Hematopoietic multipotent progenitor cell (in vitro differentiated cells): ENCODE measurements at regions not wholly inside any gene's neighbourhood (a gene's known extent, or its start where the extent isn't known, plus 50 kb on each side); places are given as distances from the start of the nearest gene placed in this dataset.
"Not testable (repeated sequence)": the region's sequence is repeated elsewhere in the genome, so short reads cannot be mapped to it uniquely, and the experiment has no call there.

Experiments used
- DNase-seq, 3 donors: peaks; one replicate each; pipeline ENCODE4 v3.0.0-alpha.2; 2011 to 2015; ENCODE audit warnings: low read depth in 2 of 3, low spot score in 2 of 3

- DNase-seq: peak in 1 of 3 donors; percentile 3
These were observed 1087.1 kb upstream of the ALCAM start for GRCh38 chr3:104279617-104280016.

DNA sequence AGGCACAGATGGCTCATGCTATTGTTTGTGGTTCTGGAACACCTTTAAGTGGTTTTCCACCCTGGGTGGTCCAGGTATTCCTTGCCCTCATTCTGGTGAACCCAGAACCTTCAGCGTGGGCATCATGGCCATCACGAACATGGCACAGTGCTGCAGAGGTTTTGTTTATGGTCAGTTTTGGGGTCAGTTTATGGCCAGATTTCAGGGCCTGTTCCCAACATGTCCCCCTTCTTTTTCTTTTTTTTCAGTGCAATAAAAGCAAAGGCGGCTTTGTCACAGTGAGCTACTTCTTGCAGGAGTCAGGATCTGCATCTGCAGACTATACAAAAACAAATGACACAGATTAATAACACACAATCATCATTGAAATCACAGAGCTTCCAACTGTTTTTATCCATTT lies 1085.0 kb upstream of the ALCAM start:
- DNase-seq: no peak

DNA sequence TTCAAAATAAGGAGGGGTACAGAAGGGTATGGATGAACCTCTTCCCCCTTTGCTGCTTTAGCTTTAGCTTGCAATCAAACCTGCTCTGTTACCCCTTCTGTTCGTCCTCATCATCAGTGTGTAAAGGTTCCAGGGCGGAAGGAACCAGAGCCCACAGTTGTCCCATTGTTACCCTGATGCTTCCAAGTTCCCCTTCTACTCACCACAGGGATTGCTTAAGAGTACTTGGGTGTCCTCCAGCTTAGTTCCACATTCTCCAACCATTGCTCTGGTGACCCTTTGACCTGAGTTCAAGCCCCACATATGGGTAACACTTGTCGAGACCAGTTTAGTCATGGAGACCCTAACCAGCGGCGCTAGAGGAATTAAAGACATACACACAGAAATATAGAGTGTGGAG lies 1080.1 kb upstream of the ALCAM start:
- DNase-seq: no peak

DNA sequence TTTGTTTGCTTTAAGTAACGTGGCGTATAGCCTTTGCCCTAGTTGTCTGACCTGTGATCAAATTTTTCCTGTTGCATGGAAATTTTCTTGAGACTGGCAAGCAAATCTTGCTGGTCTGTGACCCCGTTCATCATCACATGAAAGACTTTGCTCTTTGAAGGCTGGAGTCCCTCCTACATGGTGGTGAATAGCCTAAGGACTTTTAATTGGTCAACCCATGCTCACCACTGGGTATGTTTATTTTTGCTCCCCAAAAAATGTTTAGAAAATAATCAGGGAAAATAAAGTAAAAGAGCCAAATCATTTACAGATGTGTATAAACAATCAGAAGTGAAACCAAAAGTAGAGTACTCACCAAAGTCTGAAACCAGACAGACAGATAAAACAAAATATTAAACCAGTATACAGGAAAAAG lies 1075.3 kb upstream of the ALCAM start:
- DNase-seq: no peak

GRCh38 chr3:104291878-104292277 lies 1074.8 kb upstream of the ALCAM start:
- no peak for DNase-seq

DNA sequence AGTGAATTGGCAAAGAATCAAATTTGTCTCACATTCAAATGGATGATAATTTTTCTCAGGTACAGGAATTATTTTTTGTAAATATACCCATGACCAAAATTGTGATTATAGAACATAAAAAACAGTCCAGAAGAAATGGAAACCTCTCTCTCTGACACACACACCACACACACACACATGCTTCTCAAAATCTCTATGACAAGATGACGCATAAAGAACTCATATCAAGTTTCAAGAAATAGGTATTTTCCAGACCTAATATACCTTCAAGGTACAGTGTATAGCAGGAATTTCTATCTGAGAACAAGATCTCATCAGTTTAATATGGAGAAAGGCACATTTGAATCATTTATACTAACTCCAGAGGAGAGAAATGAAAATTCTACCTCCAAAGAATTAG lies 1069.1 kb upstream of the ALCAM start:
- DNase-seq: no peak

DNA sequence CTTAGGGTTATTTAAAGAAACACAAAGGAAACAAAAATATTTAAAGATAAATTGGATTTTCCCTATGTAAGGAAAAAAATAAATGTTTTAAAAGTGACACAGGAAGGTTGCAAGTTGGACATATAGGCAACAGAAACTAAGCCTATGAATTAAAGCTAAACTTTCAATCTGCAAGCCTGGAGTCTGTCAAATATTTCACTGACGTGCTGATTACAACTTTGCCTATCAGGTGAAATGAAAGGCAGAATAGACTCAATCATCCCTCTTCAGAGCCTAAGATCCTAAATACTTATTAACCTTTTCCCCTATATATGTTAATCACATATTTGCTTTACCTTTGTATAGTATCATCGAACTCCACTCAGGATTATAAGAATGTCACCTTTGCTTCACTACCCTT lies 1068.0 kb upstream of the ALCAM start:
- DNase-seq: no peak

DNA sequence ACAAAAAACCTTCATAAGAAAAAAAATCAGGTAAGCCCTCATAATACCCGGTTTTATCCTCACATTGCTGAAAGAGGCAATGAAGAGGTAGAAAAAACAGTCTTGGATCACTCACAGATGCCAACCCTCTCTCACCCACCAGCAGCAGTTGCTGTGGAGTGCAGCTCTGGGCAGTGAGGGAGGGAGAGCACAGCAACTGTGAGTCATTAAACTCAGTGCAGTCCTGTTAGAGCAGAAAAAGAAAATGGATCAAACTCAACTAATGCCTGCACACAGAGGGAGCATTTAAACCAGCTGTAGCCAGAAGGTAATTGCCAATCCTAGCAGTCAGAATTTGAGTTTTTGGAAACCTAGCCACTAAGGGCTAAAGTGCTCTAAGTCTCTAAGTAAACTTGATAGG lies 1050.6 kb upstream of the ALCAM start:
- DNase-seq: no peak

DNA sequence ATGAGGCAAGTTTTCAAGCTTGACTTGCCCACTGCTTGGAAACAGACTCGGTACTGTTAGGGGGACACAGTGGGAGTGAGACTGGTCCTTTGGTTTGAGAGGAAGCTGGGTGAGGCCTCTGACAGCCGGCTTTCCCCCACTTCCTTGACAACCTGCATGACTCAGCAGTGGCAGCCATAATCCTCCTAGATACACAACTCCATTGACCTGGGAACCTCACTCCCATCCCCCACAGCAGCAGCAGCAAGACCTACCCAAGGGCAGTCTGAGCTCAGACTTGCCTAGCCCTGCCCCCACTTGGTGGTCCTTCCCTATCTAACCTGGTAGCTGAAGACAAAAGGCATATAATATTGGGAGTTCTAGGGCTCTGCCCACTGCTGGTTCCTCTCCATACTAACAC lies 1043.5 kb upstream of the ALCAM start:
- DNase-seq: no peak

GRCh38 chr3:104347291-104347690 lies 1019.4 kb upstream of the ALCAM start:
- DNase-seq: no peak

GRCh38 chr3:104349836-104350235 lies 1016.9 kb upstream of the ALCAM start:
- DNase-seq: no peak

DNA sequence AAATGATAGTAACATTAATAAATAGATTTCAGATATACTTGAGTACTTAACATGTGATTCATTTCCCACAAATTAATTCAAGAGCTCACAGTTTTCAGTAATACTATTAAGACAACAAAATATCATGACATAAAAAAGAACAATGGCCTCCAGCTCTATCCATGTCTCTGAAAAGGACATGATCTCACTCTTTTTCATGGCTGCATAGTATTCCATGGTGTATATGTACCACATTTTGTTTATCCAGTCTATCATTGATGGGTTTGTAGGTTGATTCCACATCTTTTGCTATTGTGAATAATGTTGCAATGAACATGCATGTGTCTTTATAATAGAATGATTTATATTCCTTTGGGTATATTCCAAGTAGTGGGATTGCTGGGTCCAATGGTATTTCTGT lies 1012.8 kb upstream of the ALCAM start:
- no peak for DNase-seq

DNA sequence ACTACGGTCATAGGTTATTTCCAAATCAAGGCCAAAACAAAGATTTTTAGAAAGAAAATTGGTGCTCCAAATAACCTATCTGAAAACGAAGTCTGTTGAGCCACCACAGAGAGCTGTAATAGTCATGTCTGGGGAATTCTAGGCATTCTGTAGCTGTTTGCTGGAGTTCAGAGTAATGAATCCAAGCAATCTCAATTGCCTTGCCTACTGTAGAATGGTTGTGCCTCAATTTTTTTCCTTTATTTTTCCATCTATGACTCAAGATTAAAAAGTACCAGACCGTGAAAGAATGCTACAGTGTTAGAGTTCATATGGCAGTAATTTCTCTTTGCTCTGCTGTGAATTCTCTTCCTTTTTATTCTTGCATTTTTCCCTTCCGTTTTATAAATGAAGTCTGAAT lies 1007.2 kb upstream of the ALCAM start:
- DNase-seq: no peak

GRCh38 chr3:104360038-104360437 lies 1006.7 kb upstream of the ALCAM start:
- no peak for DNase-seq

DNA sequence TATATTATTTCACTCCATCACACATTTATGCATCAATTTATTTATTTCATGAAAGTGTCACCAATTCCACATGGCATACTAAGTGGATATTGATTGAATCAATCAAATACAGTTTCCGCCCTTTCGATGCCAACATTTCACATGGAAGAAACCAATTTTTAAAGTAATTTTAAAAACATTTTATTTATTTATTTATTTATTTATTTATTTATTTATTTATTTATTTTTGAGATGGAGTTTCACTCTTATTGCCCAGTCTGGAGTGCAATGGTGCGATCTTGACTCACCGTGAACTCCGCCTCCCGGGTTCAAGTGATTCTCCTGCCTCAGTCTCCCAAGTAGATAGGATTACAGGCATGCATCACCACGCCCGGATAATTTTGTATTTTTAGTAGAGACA lies 1005.0 kb upstream of the ALCAM start:
- not testable (repeated sequence) for DNase-seq

DNA sequence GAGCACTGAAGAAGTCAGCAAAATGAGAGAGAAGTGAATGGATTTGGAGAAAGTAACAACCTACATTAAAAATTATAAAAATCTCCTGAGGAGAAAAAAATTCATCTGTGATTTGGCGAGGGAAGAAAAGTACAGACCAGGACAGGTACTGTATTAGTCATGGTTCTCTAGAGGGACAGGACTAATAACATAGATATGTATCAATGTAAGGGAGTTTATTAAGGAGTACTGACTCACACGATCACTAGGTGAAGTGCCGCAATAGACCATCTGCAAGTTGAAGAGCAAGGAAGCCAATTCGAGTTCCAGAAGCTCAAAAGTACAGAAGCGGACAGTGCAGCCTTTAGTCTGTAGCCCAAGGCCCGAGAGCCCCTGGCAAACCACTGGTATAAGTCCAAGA lies 1004.4 kb upstream of the ALCAM start:
- no peak for DNase-seq

- DNase-seq: no peak
These were observed 999.7 kb upstream of the ALCAM start for GRCh38 chr3:104367000-104367399.

GRCh38 chr3:104368760-104369159 lies 997.9 kb upstream of the ALCAM start:
- DNase-seq: no peak

- DNase-seq: no peak
These were observed 981.3 kb upstream of the ALCAM start for GRCh38 chr3:104385421-104385820.

DNA sequence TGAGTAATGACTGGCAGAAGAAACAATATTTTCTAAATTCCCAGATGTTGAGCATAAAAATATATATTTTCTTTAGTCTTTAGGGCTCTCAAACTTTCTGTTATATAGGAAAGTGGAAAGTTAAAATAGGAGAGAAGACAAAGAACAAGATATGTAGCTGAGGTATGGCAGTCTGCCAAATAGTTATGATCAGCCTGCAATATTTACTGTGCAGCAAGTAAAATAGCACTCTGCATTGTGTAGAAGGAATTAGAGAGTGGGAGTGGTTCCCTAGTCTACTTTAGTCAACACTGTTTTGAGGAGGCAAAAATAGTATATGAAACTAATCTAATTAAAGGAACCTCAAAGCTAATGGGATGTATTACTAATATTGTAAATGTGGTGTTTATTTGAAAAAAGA lies 978.1 kb upstream of the ALCAM start:
- no peak for DNase-seq

GRCh38 chr3:104392327-104392726 lies 974.4 kb upstream of the ALCAM start:
- no peak for DNase-seq

DNA sequence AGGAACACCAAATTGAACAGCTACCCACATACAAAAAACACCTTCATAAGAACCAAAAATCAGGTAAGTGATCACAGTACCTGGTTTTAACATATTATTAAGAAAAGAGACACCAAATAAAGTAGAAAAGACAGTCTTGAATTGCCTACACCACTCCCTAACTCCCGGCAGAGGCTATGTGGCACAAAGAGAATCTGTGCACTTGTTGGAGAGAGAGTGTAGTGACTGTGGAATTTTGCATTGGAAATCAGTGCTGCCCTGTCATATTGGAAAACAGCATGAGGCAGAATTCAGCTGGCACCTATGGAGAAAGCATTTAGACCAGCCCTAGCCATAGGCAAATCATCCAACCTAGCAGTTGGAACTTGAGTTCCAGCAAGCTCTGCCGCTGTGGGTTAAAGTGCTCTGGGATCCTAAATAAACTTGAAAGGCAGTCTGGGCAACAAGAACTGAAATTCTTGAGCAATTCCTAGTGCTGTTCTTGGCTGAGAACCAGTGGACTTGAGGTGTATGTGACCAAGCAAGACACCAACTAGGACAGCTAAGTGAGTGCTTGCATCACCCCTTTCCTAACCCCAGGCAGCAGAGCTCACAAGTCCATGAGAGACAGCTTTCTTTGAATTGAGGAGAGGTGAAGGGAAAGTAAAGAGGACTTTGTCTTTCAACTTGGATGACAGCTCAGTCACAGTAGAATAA lies 969.6 kb upstream of the ALCAM start:
- no peak for DNase-seq

- DNase-seq: no peak
These were observed 969.0 kb upstream of the ALCAM start for GRCh38 chr3:104397713-104398112.
